ENCODE measurements at regions not wholly inside any gene's neighbourhood (a gene's known extent, or its start where the extent isn't known, plus 50 kb on each side); places are given as distances from the start of the nearest gene placed in this dataset.

GRCh38 chr3:23647706-23648258 lies 158.0 kb upstream of the UBE2E1 start:
- 92 to 93% methylated on average over 6 of the region's 6 CpGs for WGBS, 2 donors
- ATAC-seq (no peak), DNase-seq (no peak)
- no peaks in the 10 kb centered on the region for H3K36me3 ChIP-seq (replicated peaks in 1 of 2; ENCODE audit: insufficient read depth in 1 of 2, low read depth in 2 of 2)
- no peak for TF ChIP-seq CTCF (IDR thresholded peaks at IDR 0.05)
- TF ChIP-seq POLR2A (IDR thresholded peaks at IDR 0.05): no peak
- no peaks in the 10 kb centered on the region for H3K27me3 ChIP-seq
- H3K27ac ChIP-seq: no peak overlapping the region
- intact Hi-C loops (cut with DNase I): no loop called here
- H3K4me3 ChIP-seq: no peak overlapping the region
- H3K9me3 ChIP-seq: no peaks in the 10 kb centered on the region
- peaks cover 11% of the 10 kb centered on the region for H3K4me1 ChIP-seq

GRCh38 chr3:23648326-23648995 lies 157.3 kb upstream of the UBE2E1 start:
- Histone ChIP-seq H3K27ac (no peak overlapping the region), H3K4me3 (no peak overlapping the region), H3K27me3 (no peaks in the 10 kb centered on the region), H3K9me3 (no peaks in the 10 kb centered on the region), H3K4me1 (peaks cover 11% of the 10 kb centered on the region), H3K36me3 (replicated peaks in 1 of 2; ENCODE audit: insufficient read depth in 1 of 2, low read depth in 2 of 2) (no peaks in the 10 kb centered on the region)
- TF ChIP-seq CTCF (IDR thresholded peaks at IDR 0.05): no peak
- no peak for TF ChIP-seq POLR2A (IDR thresholded peaks at IDR 0.05)
- intact Hi-C loops (cut with DNase I): no loop called here
- WGBS, 2 donors: 46 to 53% methylated on average over 5 of the region's 5 CpGs
- ATAC-seq: no peak
- DNase-seq: no peak

- 16 to 25% methylated on average over 3 to 4 of the region's 4 CpGs for WGBS, 2 donors
- intact Hi-C loops (cut with DNase I): no loop called here
- Histone ChIP-seq H3K4me3 (no peak overlapping the region), H3K27me3 (no peaks in the 10 kb centered on the region), H3K4me1 (peaks cover 11% of the 10 kb centered on the region), H3K36me3 (replicated peaks in 1 of 2; ENCODE audit: insufficient read depth in 1 of 2, low read depth in 2 of 2) (no peaks in the 10 kb centered on the region), H3K9me3 (no peaks in the 10 kb centered on the region), H3K27ac (no peak overlapping the region)
- TF ChIP-seq CTCF (IDR thresholded peaks at IDR 0.05) (no peak), POLR2A (IDR thresholded peaks at IDR 0.05) (no peak)
- ATAC-seq (peak; percentile 88), DNase-seq (peak; percentile 54 to 75 (median 65))
These were observed 156.8 kb upstream of the UBE2E1 start for GRCh38 chr3:23648996-23649395.

- no peak for ATAC-seq
- no peaks in the 10 kb centered on the region for H3K9me3 ChIP-seq
- H3K36me3 ChIP-seq (replicated peaks in 1 of 2; ENCODE audit: insufficient read depth in 1 of 2, low read depth in 2 of 2): no peaks in the 10 kb centered on the region
- no peaks in the 10 kb centered on the region for H3K27me3 ChIP-seq
- no peak for DNase-seq
- H3K27ac ChIP-seq: no peak overlapping the region
- TF ChIP-seq CTCF (IDR thresholded peaks at IDR 0.05): no peak
- no peak for TF ChIP-seq POLR2A (IDR thresholded peaks at IDR 0.05)
- WGBS, 2 donors: 38% methylated on average over 3 of the region's 3 CpGs
- no peak overlapping the region for H3K4me3 ChIP-seq
- H3K4me1 ChIP-seq: peaks cover 11% of the 10 kb centered on the region
- intact Hi-C loops (cut with DNase I): no loop called here
These were observed 156.3 kb upstream of the UBE2E1 start for GRCh38 chr3:23649448-23649847.
